ENCODE measurements at regions not wholly inside any gene's neighbourhood (a gene's known extent, or its start where the extent isn't known, plus 50 kb on each side); places are given as distances from the start of the nearest gene placed in this dataset.

DNA sequence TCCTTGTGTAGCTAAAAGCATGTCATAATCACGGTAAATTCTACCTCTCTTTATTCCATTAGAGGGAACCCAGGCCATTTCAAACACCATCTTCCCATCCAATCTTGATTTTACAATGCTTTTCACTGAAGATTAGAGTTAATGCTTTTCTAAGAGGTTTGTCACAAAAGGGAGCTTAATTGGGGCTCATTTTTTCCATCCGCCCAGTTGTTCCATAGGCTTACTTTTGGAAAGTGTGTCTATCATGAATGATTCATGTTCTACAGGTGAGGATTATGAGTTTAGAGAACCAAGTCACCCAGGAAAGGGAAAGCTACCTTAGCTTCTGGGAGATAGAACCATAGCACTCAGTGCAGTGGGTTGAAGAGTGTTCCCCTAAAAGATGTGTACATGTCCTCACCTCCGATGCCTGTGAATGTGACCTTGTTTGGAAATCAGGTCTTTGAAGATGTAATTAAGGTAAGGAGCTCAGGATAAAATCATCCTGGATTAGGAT, 286.9 kb upstream of the RUNX1 start:
- no peak overlapping the region for H3K27ac ChIP-seq (ENCODE audit: low read length)
- no peaks in the 10 kb centered on the region for H3K36me3 ChIP-seq (ENCODE audit: control insufficient read depth in 2 of 2, insufficient read depth in 2 of 2, low read length in 2 of 2)
- no peaks in the 10 kb centered on the region for H3K27me3 ChIP-seq (ENCODE audit: control insufficient read depth in 1 of 2, insufficient read depth in 2 of 2, low read length in 2 of 2)
- H3K9ac ChIP-seq (ENCODE audit: low read length in 2 of 2) = no peak overlapping the region
- no peaks in the 10 kb centered on the region for H3K4me1 ChIP-seq (ENCODE audit: control insufficient read depth, insufficient read depth, low read length)
- no peaks in the 10 kb centered on the region for H3K9me3 ChIP-seq (ENCODE audit: control insufficient read depth in 2 of 2, low read length in 2 of 2)
- no peak overlapping the region for H3K4me3 ChIP-seq (ENCODE audit: low read length in 2 of 2)

DNA sequence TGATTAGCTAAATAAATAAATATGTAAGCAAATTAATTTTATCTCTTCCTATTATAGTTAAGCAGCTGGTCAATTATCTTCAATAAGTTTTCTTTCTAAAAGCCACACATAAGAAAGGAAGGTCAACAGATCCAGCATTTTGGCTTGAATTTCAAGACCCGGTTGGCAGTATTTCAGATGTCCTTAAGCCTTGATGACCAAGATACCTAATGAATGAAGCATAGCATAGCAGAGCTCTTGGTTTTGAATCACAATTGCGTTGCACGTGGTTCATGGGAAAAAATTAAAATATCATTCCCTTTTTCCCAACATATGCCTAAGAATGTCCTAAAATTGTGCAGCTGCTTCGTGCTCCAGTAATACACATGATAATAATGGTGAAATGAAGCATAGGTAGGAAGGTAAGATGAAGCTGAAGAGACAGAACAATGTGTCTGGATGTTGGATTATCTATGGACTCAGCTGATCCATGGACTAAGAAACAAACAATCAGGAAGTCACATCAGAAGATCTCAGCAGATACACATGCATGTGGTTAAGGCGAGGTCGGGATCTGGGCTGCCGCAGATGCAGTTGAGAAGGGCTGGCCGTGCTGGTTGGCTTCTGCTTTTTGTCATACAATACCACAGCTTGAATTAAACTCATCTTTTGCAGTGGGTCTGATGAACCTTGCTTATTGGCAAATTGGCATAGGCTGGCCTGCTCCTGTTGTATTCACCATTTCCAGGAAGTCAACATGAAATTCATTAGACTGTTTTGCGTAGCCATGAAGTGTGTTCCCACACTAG, 284.9 kb upstream of the RUNX1 start:
- no peak overlapping the region for H3K27ac ChIP-seq (ENCODE audit: low read length)
- no peaks in the 10 kb centered on the region for H3K27me3 ChIP-seq (ENCODE audit: control insufficient read depth in 1 of 2, insufficient read depth in 2 of 2, low read length in 2 of 2)
- no peaks in the 10 kb centered on the region for H3K9me3 ChIP-seq (ENCODE audit: control insufficient read depth in 2 of 2, low read length in 2 of 2)
- no peaks in the 10 kb centered on the region for H3K36me3 ChIP-seq (ENCODE audit: control insufficient read depth in 2 of 2, insufficient read depth in 2 of 2, low read length in 2 of 2)
- H3K4me1 ChIP-seq (ENCODE audit: control insufficient read depth, insufficient read depth, low read length) = peaks cover 1% of the 10 kb centered on the region
- no peak overlapping the region for H3K4me3 ChIP-seq (ENCODE audit: low read length in 2 of 2)
- H3K9ac ChIP-seq (ENCODE audit: low read length in 2 of 2) = no peak overlapping the region

DNA sequence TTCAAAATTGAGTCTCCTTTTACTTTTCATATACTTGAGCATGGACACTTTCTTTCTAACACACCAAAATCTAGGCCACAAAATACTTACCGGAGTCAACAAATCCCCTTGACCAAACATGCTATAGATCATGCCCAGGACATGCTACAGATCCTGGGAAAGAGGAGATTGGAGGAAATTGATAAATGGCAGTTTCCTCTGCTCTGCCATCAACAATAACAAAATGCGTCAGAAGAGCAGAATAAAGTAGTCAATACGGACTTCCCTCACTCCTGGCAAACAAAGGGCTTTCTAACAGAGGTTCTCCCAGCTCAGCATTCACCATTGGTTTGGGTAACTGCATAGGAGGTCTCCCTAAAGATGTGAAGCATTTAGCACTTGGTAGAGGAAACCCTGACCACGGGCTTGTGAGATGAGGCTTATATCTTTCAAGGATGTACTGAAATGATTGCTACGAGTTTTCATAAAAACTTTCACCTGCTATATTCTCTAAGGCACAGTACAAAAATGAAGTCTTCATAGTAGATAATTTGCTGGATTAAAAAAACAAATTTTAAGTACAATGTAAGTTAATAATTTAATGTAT, 283.8 kb upstream of the RUNX1 start:
- Histone ChIP-seq H3K9ac (ENCODE audit: low read length in 2 of 2) (no peak overlapping the region), H3K4me3 (ENCODE audit: low read length in 2 of 2) (no peak overlapping the region), H3K9me3 (ENCODE audit: control insufficient read depth in 2 of 2, low read length in 2 of 2) (no peaks in the 10 kb centered on the region), H3K27me3 (ENCODE audit: control insufficient read depth in 1 of 2, insufficient read depth in 2 of 2, low read length in 2 of 2) (no peaks in the 10 kb centered on the region), H3K36me3 (ENCODE audit: control insufficient read depth in 2 of 2, insufficient read depth in 2 of 2, low read length in 2 of 2) (no peaks in the 10 kb centered on the region), H3K4me1 (ENCODE audit: control insufficient read depth, insufficient read depth, low read length) (peaks cover 5% of the 10 kb centered on the region), H3K27ac (ENCODE audit: low read length) (no peak overlapping the region)

DNA sequence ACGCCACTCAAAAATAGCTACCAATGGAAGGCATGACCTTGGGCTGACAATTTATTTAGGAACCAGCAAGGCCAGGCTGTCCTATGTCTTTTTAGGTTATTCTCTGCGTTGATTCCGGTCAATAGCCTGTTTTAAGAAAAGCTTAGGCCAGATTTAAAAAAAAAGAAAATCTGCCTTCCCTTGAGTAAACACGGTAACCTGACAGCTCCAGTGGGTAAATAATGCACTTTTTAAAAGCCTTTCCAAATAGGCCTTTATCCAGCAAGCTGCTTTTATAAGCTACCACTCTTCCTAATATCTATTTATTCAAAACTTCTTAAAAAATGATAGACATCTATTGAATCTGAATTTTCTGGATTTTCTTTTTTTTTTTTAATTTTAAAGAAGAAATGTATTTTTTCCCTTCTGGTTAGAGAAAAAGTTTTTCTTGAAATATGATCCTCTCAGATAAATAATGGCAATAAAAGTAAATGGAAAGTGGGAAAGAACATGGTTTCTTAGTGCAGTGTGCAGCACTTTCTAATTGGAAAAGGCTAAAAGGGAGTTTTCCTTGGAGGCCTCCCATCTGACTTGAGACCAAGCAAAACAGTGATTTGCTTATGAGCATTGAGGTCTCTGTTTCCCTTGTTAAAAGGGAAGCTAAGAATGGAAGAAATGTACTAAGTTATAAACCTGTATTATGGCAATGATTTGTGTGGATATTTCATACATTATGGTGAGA, 281.0 kb upstream of the RUNX1 start:
- Histone ChIP-seq H3K27ac (ENCODE audit: low read length) (no peak overlapping the region), H3K4me3 (ENCODE audit: low read length in 2 of 2) (no peak overlapping the region), H3K4me1 (ENCODE audit: control insufficient read depth, insufficient read depth, low read length) (peaks cover 14% of the 10 kb centered on the region), H3K36me3 (ENCODE audit: control insufficient read depth in 2 of 2, insufficient read depth in 2 of 2, low read length in 2 of 2) (no peaks in the 10 kb centered on the region), H3K9me3 (ENCODE audit: control insufficient read depth in 2 of 2, low read length in 2 of 2) (no peaks in the 10 kb centered on the region), H3K9ac (ENCODE audit: low read length in 2 of 2) (no peak overlapping the region), H3K27me3 (ENCODE audit: control insufficient read depth in 1 of 2, insufficient read depth in 2 of 2, low read length in 2 of 2) (no peaks in the 10 kb centered on the region)

DNA sequence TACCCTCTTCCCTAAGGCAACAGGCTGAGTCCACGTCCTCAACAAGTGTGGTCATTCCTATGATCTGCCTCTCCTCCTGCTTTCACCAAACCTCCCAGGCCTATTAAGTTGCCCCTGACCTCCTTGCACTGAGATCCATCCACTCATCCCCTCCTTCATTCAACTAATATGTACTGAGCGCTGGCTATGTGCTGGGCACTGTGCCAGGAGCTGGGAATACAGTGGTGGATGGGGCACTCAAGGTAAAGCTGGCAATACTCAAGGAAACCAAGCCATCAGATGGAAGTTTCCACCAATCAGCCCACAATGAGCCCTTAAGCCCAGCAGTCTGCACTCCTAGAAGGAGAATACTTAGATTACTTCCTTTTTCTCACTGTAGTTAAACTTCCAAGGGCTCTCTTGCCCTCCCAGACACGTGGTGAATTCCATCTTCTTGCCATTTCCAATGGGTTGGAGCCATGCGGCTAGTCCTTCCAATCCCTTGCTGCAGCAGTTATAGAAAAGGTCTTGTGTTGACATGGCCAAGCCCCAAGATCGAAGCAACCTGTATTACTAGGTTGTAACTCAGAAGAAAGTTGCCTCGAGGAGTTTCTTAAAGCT, 279.9 kb upstream of the RUNX1 start:
- Histone ChIP-seq H3K27me3 (ENCODE audit: control insufficient read depth in 1 of 2, insufficient read depth in 2 of 2, low read length in 2 of 2) (no peaks in the 10 kb centered on the region), H3K36me3 (ENCODE audit: control insufficient read depth in 2 of 2, insufficient read depth in 2 of 2, low read length in 2 of 2) (no peaks in the 10 kb centered on the region), H3K9me3 (ENCODE audit: control insufficient read depth in 2 of 2, low read length in 2 of 2) (no peaks in the 10 kb centered on the region), H3K27ac (ENCODE audit: low read length) (no peak overlapping the region), H3K4me1 (ENCODE audit: control insufficient read depth, insufficient read depth, low read length) (peaks cover 25% of the 10 kb centered on the region), H3K4me3 (ENCODE audit: low read length in 2 of 2) (no peak overlapping the region), H3K9ac (ENCODE audit: low read length in 2 of 2) (no peak overlapping the region)

DNA sequence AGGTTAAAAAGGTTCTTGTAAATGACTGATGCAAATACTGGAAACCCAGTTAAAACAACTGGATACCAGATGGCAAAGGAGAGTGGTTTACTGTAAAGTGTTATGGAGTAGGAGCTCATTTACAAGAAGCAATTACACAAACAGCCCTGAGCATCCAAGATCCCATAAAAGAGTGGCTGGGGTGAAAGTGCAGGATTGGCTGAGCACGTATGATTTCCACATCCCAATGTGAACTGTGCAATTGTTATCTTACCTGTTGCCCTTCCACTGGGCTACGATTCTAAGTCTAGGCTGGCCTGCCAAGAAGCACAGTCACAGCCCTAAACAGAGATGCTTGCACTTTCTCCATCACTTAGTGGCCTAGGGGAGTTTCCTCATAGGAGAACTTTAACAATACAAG, 277.6 kb upstream of the RUNX1 start:
- Histone ChIP-seq H3K4me3 (ENCODE audit: low read length in 2 of 2) (no peak overlapping the region), H3K27ac (ENCODE audit: low read length) (no peak overlapping the region), H3K9ac (ENCODE audit: low read length in 2 of 2) (no peak overlapping the region), H3K4me1 (ENCODE audit: control insufficient read depth, insufficient read depth, low read length) (peaks cover 35% of the 10 kb centered on the region), H3K9me3 (ENCODE audit: control insufficient read depth in 2 of 2, low read length in 2 of 2) (no peaks in the 10 kb centered on the region), H3K36me3 (ENCODE audit: control insufficient read depth in 2 of 2, insufficient read depth in 2 of 2, low read length in 2 of 2) (no peaks in the 10 kb centered on the region), H3K27me3 (ENCODE audit: control insufficient read depth in 1 of 2, insufficient read depth in 2 of 2, low read length in 2 of 2) (no peaks in the 10 kb centered on the region)

DNA sequence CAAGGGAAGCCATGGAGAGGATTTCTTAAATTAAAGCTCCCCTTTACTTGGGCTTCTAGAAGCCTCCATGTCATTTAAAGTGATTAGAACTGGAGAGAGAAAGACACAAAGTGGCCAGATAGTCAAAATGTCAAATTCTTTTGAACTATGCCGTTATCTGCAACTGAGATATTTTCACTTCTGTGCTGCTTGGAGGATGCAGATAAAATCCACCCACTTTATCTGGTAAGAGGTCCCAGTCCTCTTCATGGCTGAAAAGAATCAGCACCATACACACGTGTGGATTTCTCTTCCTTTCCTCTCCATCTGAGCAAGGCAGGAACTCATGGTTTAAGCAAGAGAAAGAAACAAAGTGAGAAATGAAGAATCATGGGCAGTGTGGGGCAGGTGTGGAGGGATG, 276.9 kb upstream of the RUNX1 start:
- Histone ChIP-seq H3K9ac (ENCODE audit: low read length in 2 of 2) (no peak overlapping the region), H3K27me3 (ENCODE audit: control insufficient read depth in 1 of 2, insufficient read depth in 2 of 2, low read length in 2 of 2) (no peaks in the 10 kb centered on the region), H3K36me3 (ENCODE audit: control insufficient read depth in 2 of 2, insufficient read depth in 2 of 2, low read length in 2 of 2) (no peaks in the 10 kb centered on the region), H3K4me1 (ENCODE audit: control insufficient read depth, insufficient read depth, low read length) (peaks cover 38% of the 10 kb centered on the region), H3K9me3 (ENCODE audit: control insufficient read depth in 2 of 2, low read length in 2 of 2) (no peaks in the 10 kb centered on the region), H3K27ac (ENCODE audit: low read length) (peak overlapping the region; percentile 85), H3K4me3 (ENCODE audit: low read length in 2 of 2) (no peak overlapping the region)

DNA sequence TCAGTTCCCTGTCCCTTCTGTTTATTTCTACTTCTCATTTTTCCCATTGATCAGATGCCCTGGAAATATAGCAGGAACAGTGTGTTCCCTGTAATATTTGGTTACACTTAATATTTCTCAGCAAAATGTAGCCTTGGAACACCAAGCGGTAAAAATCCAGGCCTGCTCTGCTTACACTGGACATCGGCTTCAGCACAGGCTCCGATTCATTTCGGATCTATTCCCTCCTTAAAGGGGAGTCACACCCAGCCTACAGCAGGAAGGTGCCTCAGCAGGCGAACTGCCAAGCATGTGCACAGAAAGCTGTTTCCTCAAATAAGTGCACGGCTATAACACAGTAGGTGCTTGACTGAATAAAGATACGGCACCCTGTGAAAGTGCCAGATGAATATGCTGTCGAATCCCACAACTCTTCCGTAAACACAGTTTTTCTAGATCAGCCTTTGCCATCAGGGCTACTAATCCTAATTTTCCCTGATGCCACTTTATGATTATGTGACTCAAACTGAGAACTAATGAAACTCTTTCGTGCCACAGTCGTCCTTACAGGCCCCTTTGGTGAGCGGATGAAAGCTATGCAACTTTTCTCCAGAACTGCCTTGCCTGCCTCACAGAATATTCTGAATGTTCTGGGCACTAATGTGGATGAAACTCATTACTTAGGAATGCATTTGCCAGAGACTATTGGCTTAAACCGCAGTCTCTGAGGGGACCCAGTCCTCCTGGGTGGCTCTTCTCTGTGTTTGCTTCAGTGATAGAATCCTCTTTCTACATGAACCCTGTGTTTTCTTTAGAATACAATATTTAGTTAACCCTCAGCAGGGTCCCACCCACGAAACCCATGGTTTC, 275.5 kb upstream of the RUNX1 start:
- H3K9me3 ChIP-seq (ENCODE audit: control insufficient read depth in 2 of 2, low read length in 2 of 2) = no peaks in the 10 kb centered on the region
- peak overlapping the region; percentile 60 to 65 for H3K9ac ChIP-seq (ENCODE audit: low read length in 2 of 2)
- peak overlapping the region; percentile 85 for H3K27ac ChIP-seq (ENCODE audit: low read length)
- H3K27me3 ChIP-seq (ENCODE audit: control insufficient read depth in 1 of 2, insufficient read depth in 2 of 2, low read length in 2 of 2) = no peaks in the 10 kb centered on the region
- peaks cover 38% of the 10 kb centered on the region for H3K4me1 ChIP-seq (ENCODE audit: control insufficient read depth, insufficient read depth, low read length)
- peak overlapping the region in 1 of 2 donors; percentile 55 for H3K4me3 ChIP-seq (ENCODE audit: low read length in 2 of 2)
- H3K36me3 ChIP-seq (ENCODE audit: control insufficient read depth in 2 of 2, insufficient read depth in 2 of 2, low read length in 2 of 2) = no peaks in the 10 kb centered on the region

DNA sequence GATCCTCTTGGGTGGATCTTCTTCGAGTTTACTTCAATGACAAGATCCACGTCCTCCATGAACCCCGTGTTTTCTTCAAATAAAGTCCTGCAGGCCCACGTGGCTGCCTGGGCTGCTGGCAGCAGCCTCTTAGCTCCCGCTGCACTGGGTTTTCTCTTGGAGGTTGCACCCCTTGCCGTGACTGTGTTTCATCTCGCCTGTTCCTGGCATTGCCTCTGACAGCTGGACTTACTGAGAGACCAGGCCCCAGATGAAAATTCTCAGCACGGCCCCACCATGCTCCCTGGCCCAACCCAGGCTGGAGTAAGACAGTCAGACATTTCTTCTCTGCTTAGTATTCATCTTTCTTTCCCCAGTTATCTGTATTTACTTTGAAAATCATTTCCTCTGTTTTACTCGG, 274.8 kb upstream of the RUNX1 start:
- peak overlapping the region; percentile 42 to 65 for H3K9ac ChIP-seq (ENCODE audit: low read length in 2 of 2)
- H3K9me3 ChIP-seq (ENCODE audit: control insufficient read depth in 2 of 2, low read length in 2 of 2) = no peaks in the 10 kb centered on the region
- peak overlapping the region in 1 of 2 donors; percentile 55 for H3K4me3 ChIP-seq (ENCODE audit: low read length in 2 of 2)
- H3K36me3 ChIP-seq (ENCODE audit: control insufficient read depth in 2 of 2, insufficient read depth in 2 of 2, low read length in 2 of 2) = no peaks in the 10 kb centered on the region
- H3K27me3 ChIP-seq (ENCODE audit: control insufficient read depth in 1 of 2, insufficient read depth in 2 of 2, low read length in 2 of 2) = no peaks in the 10 kb centered on the region
- H3K4me1 ChIP-seq (ENCODE audit: control insufficient read depth, insufficient read depth, low read length) = peaks cover 36% of the 10 kb centered on the region
- peak overlapping the region; percentile 85 for H3K27ac ChIP-seq (ENCODE audit: low read length)
